IPS DF 6.9 (cell line): ENCODE measurements at regions not wholly inside any gene's neighbourhood (a gene's known extent, or its start where the extent isn't known, plus 50 kb on each side); places are given as distances from the start of the nearest gene placed in this dataset.

Experiments used
- DNase-seq: peaks from one replicate; pipeline ENCODE4 v3.0.0-alpha.2; 2013; ENCODE audit warnings: low read depth, low spot score
- H3K27ac ChIP-seq: one replicate; pipeline ENCODE4 v1.5.1; 2013; ENCODE audit warnings: low read length, control low read depth
- H3K27me3 ChIP-seq: 2 replicates; pipeline ENCODE4 v1.6.1; 2013; ENCODE audit warnings: mild to moderate bottlenecking, low read length; ENCODE audit not compliant: control insufficient read depth, insufficient read depth
- H3K36me3 ChIP-seq: 2 replicates; pipeline ENCODE4 v1.6.1; 2013; ENCODE audit warnings: low read length; ENCODE audit not compliant: control insufficient read depth, insufficient read depth
- H3K4me1 ChIP-seq: 2 replicates; pipeline ENCODE4 v1.6.1; 2013; ENCODE audit warnings: low read length; ENCODE audit not compliant: control insufficient read depth, insufficient read depth
- H3K4me3 ChIP-seq: 2 replicates; pipeline ENCODE4 v1.5.1; 2013; ENCODE audit warnings: mild to moderate bottlenecking, low read length
- H3K9me3 ChIP-seq: 2 replicates; pipeline ENCODE4 v1.6.1; 2013; ENCODE audit warnings: low read length, inconsistent platforms; ENCODE audit not compliant: control insufficient read depth, insufficient read depth
- WGBS: extraction: QIAGEN DNeasy Blood & Tissue Kit; methylation state at CpG from one replicate; pipeline ENCODE4 v1.1.7; 2013; ENCODE audit warnings: mixed read lengths, missing lambda C conversion rate; ENCODE audit not compliant: insufficient read length, insufficient coverage; 5-methylcytosine and 5-hydroxymethylcytosine counted together

DNA sequence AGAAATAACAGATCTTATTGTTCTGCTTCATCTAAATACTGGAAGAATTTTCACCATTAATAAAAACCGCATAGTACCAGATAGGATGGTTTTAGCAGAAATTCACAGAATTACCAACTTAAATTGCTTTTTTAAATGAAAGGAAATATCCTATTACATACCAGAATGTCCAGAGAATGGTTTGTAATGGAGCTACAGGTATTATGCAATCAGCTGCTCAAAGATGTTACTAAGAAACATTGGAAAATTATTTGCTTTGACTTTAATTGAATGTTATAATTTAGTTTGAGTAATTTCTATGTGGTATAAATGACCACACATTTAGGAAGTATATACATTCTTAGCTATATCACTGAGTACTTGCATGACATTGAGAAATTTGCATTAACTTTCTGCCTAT is 338.3 kb downstream of the ETV1 start:
- H3K27ac ChIP-seq = no peak overlapping the region
- H3K27me3 ChIP-seq = no peaks in the 10 kb centered on the region
- no peak overlapping the region for H3K4me3 ChIP-seq
- no peaks in the 10 kb centered on the region for H3K9me3 ChIP-seq
- WGBS = no CpG with 5 or more reads among the region's 1 CpG
- H3K4me1 ChIP-seq = no peaks in the 10 kb centered on the region; the same call in 1 of the 2 replicates
- H3K36me3 ChIP-seq = no peaks in the 10 kb centered on the region
- no peak for DNase-seq

DNA sequence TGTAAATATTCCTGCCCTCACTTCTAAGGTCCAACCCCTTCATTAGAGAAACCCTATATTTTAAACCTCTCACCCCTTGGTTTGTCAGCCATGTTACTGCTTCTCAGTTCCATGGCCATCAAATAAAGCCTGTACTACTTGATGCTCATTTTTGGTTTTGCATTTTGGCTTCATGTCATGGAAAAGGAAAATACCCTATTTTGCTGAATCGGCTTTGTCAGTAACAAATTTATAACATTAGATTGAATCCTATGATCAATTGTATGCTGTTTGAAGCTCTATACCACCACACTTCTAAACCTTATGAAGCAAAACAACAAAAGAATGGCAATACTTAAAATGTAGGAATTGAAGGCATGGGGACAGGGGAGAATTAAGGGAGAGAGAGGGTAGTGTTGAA is 333.1 kb downstream of the ETV1 start:
- H3K4me1 ChIP-seq = no peaks in the 10 kb centered on the region
- no peak for DNase-seq
- H3K27ac ChIP-seq = no peak overlapping the region
- H3K9me3 ChIP-seq = no peaks in the 10 kb centered on the region; the same call in 1 of the 2 replicates
- no peak overlapping the region for H3K4me3 ChIP-seq
- no CpG with 5 or more reads among the region's 1 CpG for WGBS
- no peaks in the 10 kb centered on the region for H3K36me3 ChIP-seq
- no peaks in the 10 kb centered on the region for H3K27me3 ChIP-seq

DNA sequence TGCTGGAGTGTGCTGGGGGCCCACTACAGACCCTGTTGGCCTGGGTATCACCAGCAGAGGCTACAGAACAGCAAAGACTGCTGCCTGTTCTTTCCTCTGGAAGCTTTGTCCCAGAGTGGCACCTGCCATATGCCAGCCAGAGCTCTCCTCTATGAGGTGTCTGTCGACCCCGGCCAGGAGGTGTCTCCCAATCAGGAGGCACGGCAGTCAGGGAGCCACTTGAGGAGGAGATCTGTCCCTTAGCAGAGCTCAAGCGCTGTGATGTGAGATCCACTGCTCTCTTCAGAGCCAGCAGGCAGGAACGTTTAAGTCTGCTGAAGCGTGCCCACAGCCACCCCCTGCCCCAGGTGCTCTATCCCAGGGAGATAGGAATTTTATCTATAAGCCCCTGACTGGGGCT is 316.2 kb downstream of the ETV1 start:
- no peaks in the 10 kb centered on the region for H3K36me3 ChIP-seq
- H3K9me3 ChIP-seq = no peaks in the 10 kb centered on the region
- no peak for DNase-seq
- no peaks in the 10 kb centered on the region for H3K27me3 ChIP-seq
- no peaks in the 10 kb centered on the region for H3K4me1 ChIP-seq
- WGBS = no CpG with 5 or more reads among the region's 6 CpGs
- H3K4me3 ChIP-seq = no peak overlapping the region
- no peak overlapping the region for H3K27ac ChIP-seq

DNA sequence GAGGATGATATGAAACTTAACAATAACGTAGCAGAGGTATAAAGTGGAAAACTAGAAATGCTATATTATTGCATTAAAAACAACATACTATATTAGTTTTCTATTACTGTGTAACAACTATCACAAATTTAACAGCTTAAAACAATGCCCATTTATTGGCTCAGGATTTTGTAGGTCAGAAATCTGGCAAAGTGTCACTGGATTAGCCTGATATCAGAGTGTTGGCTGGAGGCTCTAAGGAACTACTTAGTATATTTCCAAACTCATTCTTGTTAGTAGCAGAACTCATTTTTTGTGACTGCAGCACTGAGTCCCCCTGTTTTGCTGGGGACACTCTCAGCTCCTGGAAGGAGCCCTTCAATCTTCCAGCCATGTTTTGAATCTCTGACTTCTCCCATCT is 306.8 kb downstream of the ETV1 start:
- no peaks in the 10 kb centered on the region for H3K36me3 ChIP-seq
- H3K9me3 ChIP-seq = no peaks in the 10 kb centered on the region
- no peak for DNase-seq
- WGBS = 100% methylated on average over 1 of the region's 1 CpG
- no peaks in the 10 kb centered on the region for H3K27me3 ChIP-seq
- H3K27ac ChIP-seq = no peak overlapping the region
- no peaks in the 10 kb centered on the region for H3K4me1 ChIP-seq
- H3K4me3 ChIP-seq = no peak overlapping the region

DNA sequence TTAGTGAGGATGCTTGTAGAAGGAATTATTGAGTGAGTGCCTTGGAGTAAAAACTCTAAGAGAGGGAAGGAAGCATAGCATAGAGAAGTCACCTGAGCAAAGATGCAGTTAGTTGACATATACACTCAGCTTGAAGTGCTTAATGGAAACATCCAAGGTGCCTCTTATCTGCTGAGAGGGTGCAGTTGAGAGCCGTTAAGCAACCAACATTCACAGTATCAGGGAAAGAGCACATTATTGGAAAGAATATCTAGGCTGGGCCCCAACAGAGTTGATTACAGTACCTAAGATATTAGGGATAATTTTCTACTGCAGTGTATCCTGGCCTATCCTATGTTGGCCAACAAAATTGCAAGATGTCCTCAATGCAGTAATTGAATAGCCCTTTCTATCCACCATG is 302.0 kb downstream of the ETV1 start:
- no peaks in the 10 kb centered on the region for H3K27me3 ChIP-seq
- H3K27ac ChIP-seq = no peak overlapping the region
- H3K4me3 ChIP-seq = no peak overlapping the region
- no peaks in the 10 kb centered on the region for H3K36me3 ChIP-seq
- no peaks in the 10 kb centered on the region for H3K9me3 ChIP-seq
- WGBS = no CpG with 5 or more reads among the region's 1 CpG
- DNase-seq = no peak
- no peaks in the 10 kb centered on the region for H3K4me1 ChIP-seq

DNA sequence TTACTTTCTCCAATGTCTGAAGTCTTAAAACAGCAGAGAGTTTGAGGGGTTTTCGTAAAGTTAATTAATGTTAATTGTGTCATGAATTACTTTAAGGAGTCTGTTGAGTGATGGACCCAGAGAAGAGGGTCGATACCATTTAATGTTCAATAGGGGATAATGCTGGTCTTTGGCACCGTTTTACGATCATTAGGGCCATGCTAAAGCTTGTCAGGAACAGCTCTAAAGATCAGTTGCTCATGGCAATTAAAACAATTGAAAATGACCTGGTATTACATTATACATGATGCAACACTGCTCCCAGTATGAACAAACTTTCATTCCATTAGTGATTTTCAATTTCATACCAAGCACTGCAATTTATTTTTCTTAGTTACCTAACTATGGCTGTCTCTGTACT is 296.9 kb downstream of the ETV1 start:
- no peaks in the 10 kb centered on the region for H3K9me3 ChIP-seq
- no peak overlapping the region for H3K4me3 ChIP-seq
- 100% methylated on average over 1 of the region's 4 CpGs for WGBS

DNA sequence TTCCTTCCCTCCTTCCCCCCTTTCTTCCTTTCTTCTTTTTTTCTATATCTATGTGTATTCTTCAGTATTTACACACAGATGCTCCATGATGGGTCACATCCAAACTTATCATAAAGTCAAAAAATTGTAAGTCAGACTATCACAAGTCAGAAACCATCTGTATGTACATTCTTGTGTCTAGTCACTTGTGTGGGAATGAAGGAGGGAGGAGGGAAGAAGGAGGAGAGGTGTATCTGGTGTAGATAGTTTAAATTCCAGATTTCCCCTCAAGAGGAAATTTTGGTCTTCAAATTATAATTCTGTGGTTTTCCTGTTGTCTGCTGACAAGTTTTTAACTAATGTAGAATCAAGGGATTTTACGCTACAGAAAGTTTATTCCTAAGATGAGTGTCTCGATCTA is 287.2 kb downstream of the ETV1 start:
- DNase-seq = no peak
- no peaks in the 10 kb centered on the region for H3K27me3 ChIP-seq
- H3K27ac ChIP-seq = no peak overlapping the region
- H3K4me1 ChIP-seq = no peaks in the 10 kb centered on the region
- H3K9me3 ChIP-seq = no peaks in the 10 kb centered on the region
- no peaks in the 10 kb centered on the region for H3K36me3 ChIP-seq
- WGBS = no CpG with 5 or more reads among the region's 2 CpGs
- no peak overlapping the region for H3K4me3 ChIP-seq

More for the DNA sequence above, 296.9 kb downstream of the ETV1 start:
- H3K27me3 ChIP-seq = no peaks in the 10 kb centered on the region
- no peaks in the 10 kb centered on the region for H3K4me1 ChIP-seq
- no peak for DNase-seq
- H3K36me3 ChIP-seq = no peaks in the 10 kb centered on the region
- no peak overlapping the region for H3K27ac ChIP-seq

DNA sequence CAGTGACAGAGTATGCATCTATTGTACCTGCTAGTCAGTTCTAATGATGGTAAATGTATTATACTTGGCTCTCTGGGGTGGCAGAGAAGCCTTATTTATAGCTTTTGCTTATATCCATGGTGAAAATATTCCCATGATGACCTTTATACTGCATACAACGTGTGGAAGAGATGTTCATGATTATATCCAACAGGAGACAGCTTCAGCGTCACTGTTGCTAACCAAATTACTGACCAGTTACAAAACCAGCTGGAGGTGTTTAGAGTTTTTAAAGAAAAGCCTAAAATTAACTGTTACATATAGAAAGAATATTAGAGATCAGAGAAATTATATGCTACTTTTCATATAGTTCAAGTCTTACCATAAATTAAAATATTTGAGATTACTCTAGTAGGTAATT is 280.8 kb downstream of the ETV1 start:
- Histone ChIP-seq H3K27me3 (no peaks in the 10 kb centered on the region), H3K36me3 (no peaks in the 10 kb centered on the region), H3K9me3 (no peaks in the 10 kb centered on the region), H3K4me3 (no peak overlapping the region), H3K27ac (no peak overlapping the region), H3K4me1 (no peaks in the 10 kb centered on the region)
- no peak for DNase-seq
- no CpG with 5 or more reads among the region's 2 CpGs for WGBS

DNA sequence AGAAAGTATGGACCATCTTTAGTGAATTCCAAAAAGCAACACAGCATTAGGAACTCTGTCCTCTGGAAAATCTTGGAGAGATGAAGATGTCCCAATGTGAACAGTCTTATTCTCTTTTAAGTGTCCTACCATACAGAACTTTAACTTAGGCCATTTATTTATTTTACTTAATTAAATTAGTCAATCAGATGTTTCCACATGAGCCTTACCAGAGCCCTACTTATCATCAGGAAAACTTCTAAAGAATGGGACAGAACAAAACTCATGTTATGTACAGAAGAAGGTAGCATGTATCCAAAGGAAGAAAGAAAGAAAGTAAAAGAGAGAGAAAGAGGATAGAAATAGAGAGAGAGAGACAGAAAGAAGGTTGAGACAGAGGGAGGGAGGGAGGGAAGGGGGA is 276.4 kb downstream of the ETV1 start:
- no peak overlapping the region for H3K4me3 ChIP-seq
- no peaks in the 10 kb centered on the region for H3K27me3 ChIP-seq
- no peaks in the 10 kb centered on the region for H3K4me1 ChIP-seq
- DNase-seq = no peak
- no peak overlapping the region for H3K27ac ChIP-seq
- H3K36me3 ChIP-seq = no peaks in the 10 kb centered on the region
- H3K9me3 ChIP-seq = no peaks in the 10 kb centered on the region

DNA sequence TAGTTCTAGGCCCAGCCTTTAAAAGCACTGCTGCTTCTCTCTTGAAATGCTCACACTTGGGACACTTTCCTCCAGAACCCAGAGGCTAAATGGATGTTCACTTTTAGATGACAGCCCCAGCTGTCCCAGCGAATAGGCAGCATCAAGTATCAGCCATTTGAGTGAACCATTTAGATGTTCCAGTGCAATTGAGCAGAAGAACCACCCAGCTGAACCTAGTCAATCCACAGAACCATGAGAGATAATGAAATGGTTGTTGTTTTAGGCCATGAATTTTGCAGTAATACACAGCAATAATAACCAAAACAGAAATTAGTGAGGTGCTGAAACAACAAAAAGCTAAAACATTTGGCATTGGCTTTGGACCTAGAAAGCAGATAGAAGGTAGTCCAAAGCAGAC is 273.9 kb downstream of the ETV1 start:
- Histone ChIP-seq H3K4me3 (no peak overlapping the region), H3K27ac (no peak overlapping the region), H3K36me3 (no peaks in the 10 kb centered on the region), H3K9me3 (no peaks in the 10 kb centered on the region), H3K4me1 (no peaks in the 10 kb centered on the region), H3K27me3 (no peaks in the 10 kb centered on the region)
- no peak for DNase-seq
- no CpG with 5 or more reads among the region's 1 CpG for WGBS

DNA sequence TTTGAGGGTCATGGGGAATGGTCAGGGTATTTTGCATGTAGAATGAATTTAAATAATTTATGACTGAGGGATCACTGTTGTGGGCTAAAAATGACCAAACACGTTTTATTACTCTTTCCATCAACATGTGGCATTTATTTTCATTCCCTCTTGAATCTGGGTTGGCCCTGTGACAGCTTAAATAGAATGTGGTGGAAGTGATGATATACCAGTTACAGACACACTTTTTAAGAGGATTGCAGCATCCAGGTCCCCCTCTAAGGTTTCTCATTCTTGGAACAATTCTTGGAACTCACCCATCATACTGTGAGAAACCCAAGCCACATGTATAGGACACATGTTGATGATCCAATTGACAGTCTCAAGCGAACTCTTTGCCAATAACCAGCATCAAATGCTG is 272.4 kb downstream of the ETV1 start:
- no peak for DNase-seq
- Histone ChIP-seq H3K27me3 (no peaks in the 10 kb centered on the region), H3K9me3 (no peaks in the 10 kb centered on the region), H3K36me3 (no peaks in the 10 kb centered on the region), H3K27ac (no peak overlapping the region), H3K4me3 (no peak overlapping the region), H3K4me1 (no peaks in the 10 kb centered on the region)
- no CpG with 5 or more reads among the region's 2 CpGs for WGBS
